ENCODE measurements at regions not wholly inside any gene's neighbourhood (a gene's known extent, or its start where the extent isn't known, plus 50 kb on each side); places are given as distances from the start of the nearest gene placed in this dataset.

DNA sequence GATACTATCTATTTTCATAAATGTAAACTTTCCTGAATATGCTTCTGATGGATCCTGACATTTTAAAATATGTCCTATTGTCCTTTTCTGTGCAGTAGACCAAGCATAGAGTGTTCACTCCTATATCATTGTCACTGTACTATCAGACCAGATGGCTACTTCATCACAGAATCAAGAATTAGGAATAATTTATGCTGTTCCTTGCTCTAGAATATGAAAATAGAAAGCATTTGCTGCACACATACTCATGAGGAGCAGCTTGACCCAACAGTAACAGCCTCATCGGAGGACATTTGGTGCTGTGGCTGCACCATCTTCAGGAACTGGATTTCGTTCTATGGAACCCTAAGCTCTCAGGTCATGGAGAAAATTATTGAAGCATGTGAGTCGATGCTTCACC lies 468.9 kb upstream of the HNRNPA3 start:
- Histone ChIP-seq H3K9me3 (ENCODE audit: low read depth, low read length, poor library complexity, severe bottlenecking) (no peaks in the 10 kb centered on the region), H3K4me1 (ENCODE audit: insufficient read depth, low read length, poor library complexity, severe bottlenecking) (peaks cover 59% of the 10 kb centered on the region), H3K36me3 (ENCODE audit: insufficient read depth, low read length, poor library complexity, severe bottlenecking) (no peaks in the 10 kb centered on the region), H3K4me3 (ENCODE audit: low read depth, low read length, poor library complexity, severe bottlenecking) (no peak overlapping the region), H3K27me3 (replicated peaks; ENCODE audit: insufficient read depth, low read depth, low read length, poor library complexity) (no peaks in the 10 kb centered on the region), H3K27ac (ENCODE audit: low read depth, low read length, poor library complexity, severe bottlenecking) (peak overlapping the region; percentile 74)
- ChIA-PET POLR2A (ENCODE audit: low non-redundant PET) (no interaction called here), CTCF (no interaction called here)
- intact Hi-C loops (cut with micrococcal nuclease; ENCODE audit: unreplicated experiment): no loop called here
- BruUV-seq (replicated peaks): no TSS peak
- TF ChIP-seq EZH2 (IDR thresholded peaks at IDR 0.05; ENCODE audit: borderline replicate concordance, low read depth, low read length, poor library complexity, severe bottlenecking) (no peak), CTCF (conservative IDR thresholded peaks at IDR 0.05; ENCODE audit: low read depth, low read length) (no peak)
- DNase-seq (ENCODE audit: low spot score): no peak

GRCh38 chr2:176744146-176744545 lies 468.4 kb upstream of the HNRNPA3 start:
- DNase-seq (ENCODE audit: low spot score): peak; percentile 39
- no peak overlapping the region for H3K4me3 ChIP-seq (ENCODE audit: low read depth, low read length, poor library complexity, severe bottlenecking)
- H3K9me3 ChIP-seq (ENCODE audit: low read depth, low read length, poor library complexity, severe bottlenecking): no peaks in the 10 kb centered on the region
- ChIA-PET POLR2A (ENCODE audit: low non-redundant PET) (no interaction called here), CTCF (no interaction called here)
- peak overlapping the region; percentile 74 for H3K27ac ChIP-seq (ENCODE audit: low read depth, low read length, poor library complexity, severe bottlenecking)
- H3K36me3 ChIP-seq (ENCODE audit: insufficient read depth, low read length, poor library complexity, severe bottlenecking): no peaks in the 10 kb centered on the region
- H3K27me3 ChIP-seq (replicated peaks; ENCODE audit: insufficient read depth, low read depth, low read length, poor library complexity): no peaks in the 10 kb centered on the region
- TF ChIP-seq EZH2 (IDR thresholded peaks at IDR 0.05; ENCODE audit: borderline replicate concordance, low read depth, low read length, poor library complexity, severe bottlenecking) (no peak), CTCF (conservative IDR thresholded peaks at IDR 0.05; ENCODE audit: low read depth, low read length) (no peak)
- peaks cover 64% of the 10 kb centered on the region for H3K4me1 ChIP-seq (ENCODE audit: insufficient read depth, low read length, poor library complexity, severe bottlenecking)
- intact Hi-C loops (cut with micrococcal nuclease; ENCODE audit: unreplicated experiment): no loop called here
- no TSS peak for BruUV-seq (replicated peaks)

GRCh38 chr2:176745543-176746200 lies 466.9 kb upstream of the HNRNPA3 start:
- H3K27me3 ChIP-seq (replicated peaks; ENCODE audit: insufficient read depth, low read depth, low read length, poor library complexity): no peaks in the 10 kb centered on the region
- intact Hi-C loops (cut with micrococcal nuclease; ENCODE audit: unreplicated experiment): loop anchor here (5.0 kb wide), 2 partner anchors 67 to 88 kb away; no protein-coding TSS in a partner anchor
- DNase-seq (ENCODE audit: low spot score): peak; percentile 57
- ChIA-PET POLR2A (ENCODE audit: low non-redundant PET) (no interaction called here), CTCF (no interaction called here)
- BruUV-seq (replicated peaks): no TSS peak
- no peaks in the 10 kb centered on the region for H3K9me3 ChIP-seq (ENCODE audit: low read depth, low read length, poor library complexity, severe bottlenecking)
- TF ChIP-seq EZH2 (IDR thresholded peaks at IDR 0.05; ENCODE audit: borderline replicate concordance, low read depth, low read length, poor library complexity, severe bottlenecking) (no peak), CTCF (conservative IDR thresholded peaks at IDR 0.05; ENCODE audit: low read depth, low read length) (no peak)
- H3K4me1 ChIP-seq (ENCODE audit: insufficient read depth, low read length, poor library complexity, severe bottlenecking): peaks cover 79% of the 10 kb centered on the region
- H3K36me3 ChIP-seq (ENCODE audit: insufficient read depth, low read length, poor library complexity, severe bottlenecking): no peaks in the 10 kb centered on the region
- H3K4me3 ChIP-seq (ENCODE audit: low read depth, low read length, poor library complexity, severe bottlenecking): no peak overlapping the region
- peak overlapping the region; percentile 74 for H3K27ac ChIP-seq (ENCODE audit: low read depth, low read length, poor library complexity, severe bottlenecking)
